GM19397 (cell line): ENCODE measurements at regions not wholly inside any gene's neighbourhood (a gene's known extent, or its start where the extent isn't known, plus 50 kb on each side); places are given as distances from the start of the nearest gene placed in this dataset.
"Not testable (repeated sequence)": the region's sequence is repeated elsewhere in the genome, so short reads cannot be mapped to it uniquely, and the experiment has no call there.

Source experiments
- ATAC-seq: cut with Tn5 transposase; IDR thresholded peaks from one replicate; pipeline ENCODE4 v1.9.1; 2021; ENCODE audit warnings: mild to moderate bottlenecking, moderate library complexity; ENCODE audit not compliant: unreplicated experiment

DNA sequence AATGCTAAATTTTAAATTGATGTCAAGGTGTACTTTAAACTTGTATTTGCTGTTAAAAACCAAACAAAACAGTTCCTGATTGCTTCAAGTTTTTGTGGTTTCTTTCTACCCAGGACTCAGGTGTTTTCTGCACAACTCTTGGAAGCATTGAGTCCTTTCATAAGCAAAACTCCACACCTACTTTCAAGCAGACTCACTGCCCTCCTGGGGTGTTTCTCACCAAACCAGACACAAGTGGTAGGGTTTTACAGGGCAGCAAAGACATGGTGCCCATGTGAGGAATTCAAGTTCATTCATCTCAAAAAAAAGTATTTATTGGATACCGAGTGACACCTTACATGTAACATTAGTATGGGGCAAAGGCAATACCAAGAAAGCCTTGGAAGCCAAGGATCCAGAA lies 146.7 kb upstream of the BNIP2 start:
- ATAC-seq: no peak

DNA sequence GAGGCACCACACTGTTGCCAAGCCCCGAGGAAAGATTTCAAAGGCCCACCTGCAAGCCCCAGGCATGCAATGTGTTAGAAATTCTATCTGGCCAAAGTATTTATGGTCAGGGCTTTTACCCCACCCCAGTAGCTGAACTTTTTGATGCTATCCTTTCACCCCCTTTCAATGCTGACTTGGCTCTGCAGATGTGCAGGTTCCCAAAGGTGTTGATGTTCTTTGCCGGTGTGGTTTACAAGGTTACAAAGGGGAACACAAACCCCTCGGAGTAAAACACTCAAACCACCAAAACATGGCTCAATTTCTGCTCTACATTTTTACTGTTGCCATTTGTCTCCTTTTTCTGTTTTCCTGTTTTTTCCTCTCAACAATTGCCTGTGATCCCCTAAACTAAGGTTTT lies 145.4 kb upstream of the BNIP2 start:
- ATAC-seq: no peak

DNA sequence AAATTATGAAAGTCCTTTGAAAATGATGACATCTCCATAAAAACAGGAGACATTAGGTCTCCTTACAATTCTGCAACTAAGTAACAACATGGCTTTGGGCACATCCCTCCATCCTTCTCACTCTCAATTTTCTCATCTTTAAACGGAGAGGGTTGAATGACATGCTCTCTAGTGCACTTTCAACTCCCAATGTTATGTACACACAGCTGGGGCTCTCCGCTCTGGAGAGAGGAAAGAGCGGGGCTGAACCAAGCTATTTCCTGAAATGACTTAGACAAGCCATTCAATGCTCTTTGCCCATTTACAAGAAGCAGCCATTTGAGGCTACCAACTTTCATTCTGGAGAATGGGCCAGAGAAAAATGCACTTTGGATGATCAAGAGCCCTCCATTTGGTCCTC lies 144.2 kb upstream of the BNIP2 start:
- no peak for ATAC-seq

DNA sequence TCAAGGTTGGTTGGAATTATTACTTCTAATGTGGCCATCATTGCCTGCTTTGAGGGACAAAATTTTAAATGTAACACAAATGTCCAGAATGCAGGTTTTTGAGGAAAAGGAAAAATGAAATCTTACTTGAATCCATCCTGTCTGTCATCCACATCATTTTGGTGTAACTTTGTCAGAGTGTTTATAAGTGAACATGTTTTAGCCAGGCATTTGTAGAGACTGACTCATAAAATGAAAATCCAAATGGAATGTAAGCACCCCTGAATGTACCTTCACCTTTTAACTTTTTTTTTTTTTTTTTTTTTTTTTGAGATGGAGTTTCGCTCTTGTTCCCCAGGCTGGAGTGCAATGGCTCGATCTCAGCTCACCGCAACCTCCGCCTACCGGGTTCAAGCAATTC lies 141.8 kb upstream of the BNIP2 start:
- no peak for ATAC-seq

DNA sequence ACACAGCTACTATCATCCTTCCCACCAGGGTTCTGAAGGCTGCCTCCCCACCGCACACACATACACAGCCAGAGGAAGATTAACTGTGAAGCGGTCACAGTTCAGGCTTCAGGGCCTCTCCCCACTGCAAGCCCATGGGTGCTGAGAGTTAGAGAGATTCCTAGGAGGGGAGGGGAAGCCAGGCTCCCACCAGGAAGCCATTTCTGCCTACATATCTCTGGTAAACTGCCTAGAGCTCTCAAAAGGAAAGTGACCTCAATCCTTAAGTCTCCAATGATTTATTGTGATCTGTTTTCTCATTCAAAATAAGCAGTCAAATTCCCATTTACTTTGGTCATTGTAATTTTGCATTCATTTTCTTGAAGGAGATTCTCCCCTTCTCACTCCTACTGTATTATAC lies 141.0 kb upstream of the BNIP2 start:
- ATAC-seq: no peak

DNA sequence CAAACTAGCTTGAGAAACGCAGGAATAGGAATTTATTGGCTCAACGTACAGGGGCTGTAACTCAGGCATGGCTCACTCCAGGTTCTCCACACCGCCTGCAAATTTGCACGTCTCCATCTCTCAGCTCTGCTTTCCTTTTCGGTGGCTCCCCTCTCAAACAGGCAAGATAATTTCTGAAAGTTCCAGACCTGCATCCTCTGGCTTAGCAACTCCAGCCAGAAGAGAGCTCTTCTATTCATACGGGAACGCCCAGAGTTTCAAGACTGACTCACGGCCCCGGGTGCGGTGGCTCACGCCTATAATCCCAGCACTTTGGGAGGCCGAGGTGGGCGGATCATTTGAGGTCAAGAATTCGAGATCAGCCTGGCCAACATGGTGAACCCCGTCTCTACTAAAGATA lies 139.7 kb upstream of the BNIP2 start:
- no peak for ATAC-seq

DNA sequence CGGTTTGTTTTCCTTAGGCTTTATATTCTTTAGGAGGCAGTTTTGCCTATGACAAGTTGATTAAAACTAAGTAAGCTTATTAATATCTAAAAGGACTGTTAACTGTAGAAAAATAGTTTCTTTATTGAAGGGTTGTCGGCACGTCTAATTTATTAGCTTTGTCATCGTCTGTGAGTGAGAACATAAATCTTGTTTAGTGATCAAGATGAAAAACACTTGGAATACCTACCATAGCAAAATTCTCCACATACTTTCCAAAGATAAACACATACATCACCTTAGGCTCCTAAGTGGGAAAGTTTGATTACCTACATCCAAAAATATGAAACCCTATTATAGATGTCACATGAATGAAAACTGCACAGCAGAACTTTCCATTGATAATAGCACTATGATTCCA lies 139.1 kb upstream of the BNIP2 start:
- no peak for ATAC-seq

DNA sequence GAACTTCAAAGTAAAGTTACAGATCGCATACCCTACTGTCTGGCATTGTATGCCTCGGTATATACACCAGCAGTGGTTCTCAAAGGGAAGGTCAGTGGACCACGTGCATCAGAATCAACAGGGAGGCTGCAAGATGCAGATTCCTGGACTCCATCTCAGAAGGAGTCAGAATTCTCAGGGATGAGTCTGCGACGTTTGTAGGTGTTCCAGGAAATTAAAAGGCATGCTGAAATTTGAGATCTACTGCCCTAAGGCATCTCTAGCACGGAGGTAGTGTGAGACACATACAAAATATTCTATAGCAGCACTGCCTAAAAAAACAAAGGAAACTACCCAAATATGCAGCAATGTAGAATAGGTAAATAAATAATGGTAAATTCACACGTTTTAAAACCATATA lies 136.8 kb upstream of the BNIP2 start:
- ATAC-seq: no peak

DNA sequence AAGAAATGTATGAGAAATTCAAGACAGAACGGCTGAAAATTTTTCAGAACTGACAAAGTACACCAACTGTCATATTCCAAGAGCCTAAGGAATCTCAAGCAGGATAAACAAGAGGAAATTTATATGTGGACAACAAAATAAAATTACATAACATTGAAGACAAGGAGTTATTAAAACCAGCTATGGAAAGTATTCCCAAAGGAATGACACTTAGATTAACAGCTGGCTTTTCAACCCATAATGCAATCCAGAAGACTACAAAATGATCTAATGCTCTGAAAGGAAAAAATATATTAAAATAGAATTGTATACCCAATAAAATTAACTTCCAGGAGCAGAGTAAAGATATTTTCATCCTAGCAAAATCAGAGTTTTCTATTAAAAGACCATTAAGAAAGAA lies 132.2 kb upstream of the BNIP2 start:
- ATAC-seq: no peak

DNA sequence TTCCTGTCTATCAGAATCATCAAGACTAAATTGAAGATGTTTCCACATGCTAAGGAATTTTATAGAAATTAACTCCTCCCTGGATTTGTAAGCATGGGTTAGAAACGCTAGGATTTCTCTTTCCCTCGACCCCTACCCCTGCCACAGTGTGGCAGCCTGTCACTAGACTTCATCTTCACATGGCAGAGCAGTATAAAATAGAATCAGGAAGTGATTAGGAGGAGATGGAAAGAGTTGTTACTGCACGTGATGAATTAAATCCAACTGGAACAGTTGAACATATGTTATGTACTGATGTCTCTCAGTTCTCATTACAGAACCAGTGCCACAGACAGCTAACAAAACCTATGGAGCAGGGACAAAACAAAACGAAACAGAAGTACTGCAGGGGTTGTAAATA lies 130.0 kb upstream of the BNIP2 start:
- ATAC-seq: no peak

DNA sequence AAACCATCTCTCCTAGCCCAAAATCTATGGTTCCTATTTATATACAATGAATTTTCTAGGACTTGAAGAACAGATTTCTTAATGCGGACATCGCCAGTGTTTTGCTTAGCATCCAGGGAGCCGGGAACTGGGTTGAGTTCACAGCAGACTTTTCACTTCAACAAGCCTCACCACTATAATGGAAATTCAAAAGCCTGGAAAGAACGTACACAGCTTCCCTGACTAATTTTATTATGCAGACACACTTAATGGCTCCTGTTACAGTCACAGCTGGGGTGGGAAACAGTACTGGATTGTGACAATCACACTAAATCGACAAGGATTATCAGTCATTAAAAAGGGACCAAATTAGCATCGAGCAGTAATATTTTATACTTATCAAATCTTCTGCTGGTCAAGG lies 129.2 kb upstream of the BNIP2 start:
- ATAC-seq: no peak

DNA sequence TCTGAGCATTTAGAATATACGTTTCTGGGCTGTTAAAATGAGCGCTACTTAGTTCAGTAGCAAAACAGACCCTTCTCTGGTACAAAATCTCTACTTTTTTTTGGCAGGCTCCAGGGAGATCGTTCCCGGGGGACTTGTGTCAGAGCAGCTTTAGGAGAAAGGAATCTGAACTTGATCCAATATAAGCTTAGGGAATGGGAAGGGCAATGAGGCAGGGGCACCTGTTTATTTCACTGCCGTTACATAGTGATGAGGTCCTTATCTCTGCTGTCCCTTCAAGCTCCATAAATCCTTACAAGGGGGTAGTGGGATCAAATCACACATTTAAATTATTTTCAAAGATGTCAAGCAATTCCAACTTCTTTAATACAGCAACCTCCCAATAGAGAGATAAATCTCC lies 128.7 kb upstream of the BNIP2 start:
- ATAC-seq: no peak

DNA sequence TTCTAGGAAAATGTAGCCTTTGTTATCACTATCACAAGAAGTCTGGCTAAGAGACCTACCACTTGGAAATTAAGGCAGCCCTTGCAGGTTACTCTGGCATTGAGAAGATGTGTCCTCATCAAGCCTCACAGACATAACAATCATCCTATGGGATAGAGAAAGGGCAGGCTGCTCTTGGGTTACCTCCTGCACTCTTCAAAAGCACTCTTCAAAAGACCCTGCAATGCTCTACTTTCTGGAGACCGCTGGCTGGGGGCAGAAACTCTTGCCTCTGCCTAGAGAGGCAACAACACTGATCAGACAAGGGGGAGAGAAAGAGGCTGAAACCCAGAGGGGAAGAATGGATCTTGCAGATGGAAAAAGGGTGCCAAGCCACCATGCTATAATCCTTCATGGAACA lies 127.9 kb upstream of the BNIP2 start:
- no peak for ATAC-seq

DNA sequence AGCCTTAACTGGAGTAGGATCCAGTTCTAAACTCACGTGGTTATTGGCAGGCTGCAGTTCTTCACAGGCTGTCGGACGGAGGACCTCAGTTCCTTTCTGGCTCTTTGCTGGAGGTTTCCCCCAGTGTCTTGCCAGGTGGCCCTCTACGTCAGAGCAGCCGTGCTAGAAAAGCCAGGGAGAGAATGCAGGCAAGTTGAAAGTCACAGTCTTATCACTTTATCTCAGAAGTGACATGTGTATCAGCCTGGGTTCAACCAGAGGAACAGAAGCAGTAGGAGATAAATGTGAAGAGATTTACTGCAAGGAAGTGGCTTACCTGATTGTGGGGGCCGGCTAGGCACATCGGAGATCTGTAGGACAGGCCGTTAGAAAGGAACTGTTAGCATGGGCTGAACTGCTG lies 125.3 kb upstream of the BNIP2 start:
- no peak for ATAC-seq

DNA sequence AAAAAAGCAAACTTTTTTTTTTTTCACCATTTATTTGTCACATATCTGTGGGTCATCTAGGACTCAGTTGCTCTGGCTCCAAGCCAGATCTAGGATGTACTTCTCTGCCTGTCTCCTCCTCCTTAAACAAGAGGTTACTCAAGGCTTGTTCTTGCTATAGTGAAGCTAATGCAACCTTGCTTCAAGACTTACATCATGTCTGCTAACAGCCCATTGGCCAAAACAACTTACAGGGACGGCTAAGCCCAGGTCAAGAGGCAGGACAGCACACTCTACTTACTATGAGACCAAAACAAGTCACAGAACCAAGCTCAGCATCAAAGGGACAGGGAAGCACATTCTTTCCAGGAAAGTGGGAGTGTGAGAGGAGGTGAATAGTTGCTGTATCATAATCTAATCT lies 123.8 kb upstream of the BNIP2 start:
- no peak for ATAC-seq

DNA sequence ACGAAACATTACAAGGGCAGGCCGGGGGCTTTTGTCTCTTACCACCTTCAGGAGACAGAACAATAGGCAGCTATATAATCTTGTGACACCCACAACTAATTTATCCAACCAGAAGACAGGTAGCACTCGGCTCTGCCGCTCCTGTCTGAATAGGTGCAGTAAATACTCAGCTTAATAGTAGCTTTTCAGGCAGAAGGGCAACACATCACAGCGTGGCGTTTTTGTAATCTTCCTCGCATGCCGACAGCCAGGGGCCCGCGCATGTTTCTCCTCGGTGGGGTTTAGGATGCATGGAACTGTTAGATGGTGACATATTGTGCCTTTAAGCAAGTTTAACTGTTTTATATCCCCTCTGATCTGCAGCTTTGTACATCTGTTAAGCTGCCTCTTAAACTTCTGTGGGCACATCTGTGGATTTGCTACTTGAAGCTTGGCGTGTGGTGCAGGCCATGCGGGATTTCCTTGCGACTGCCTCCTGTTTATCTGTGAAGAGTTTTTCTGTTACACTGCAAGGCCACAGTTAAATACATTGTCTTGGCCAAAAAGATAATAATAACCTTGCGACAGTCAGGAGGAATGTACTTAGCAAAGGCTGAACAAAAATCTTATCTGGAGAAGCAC lies 123.2 kb upstream of the BNIP2 start:
- no peak for ATAC-seq

DNA sequence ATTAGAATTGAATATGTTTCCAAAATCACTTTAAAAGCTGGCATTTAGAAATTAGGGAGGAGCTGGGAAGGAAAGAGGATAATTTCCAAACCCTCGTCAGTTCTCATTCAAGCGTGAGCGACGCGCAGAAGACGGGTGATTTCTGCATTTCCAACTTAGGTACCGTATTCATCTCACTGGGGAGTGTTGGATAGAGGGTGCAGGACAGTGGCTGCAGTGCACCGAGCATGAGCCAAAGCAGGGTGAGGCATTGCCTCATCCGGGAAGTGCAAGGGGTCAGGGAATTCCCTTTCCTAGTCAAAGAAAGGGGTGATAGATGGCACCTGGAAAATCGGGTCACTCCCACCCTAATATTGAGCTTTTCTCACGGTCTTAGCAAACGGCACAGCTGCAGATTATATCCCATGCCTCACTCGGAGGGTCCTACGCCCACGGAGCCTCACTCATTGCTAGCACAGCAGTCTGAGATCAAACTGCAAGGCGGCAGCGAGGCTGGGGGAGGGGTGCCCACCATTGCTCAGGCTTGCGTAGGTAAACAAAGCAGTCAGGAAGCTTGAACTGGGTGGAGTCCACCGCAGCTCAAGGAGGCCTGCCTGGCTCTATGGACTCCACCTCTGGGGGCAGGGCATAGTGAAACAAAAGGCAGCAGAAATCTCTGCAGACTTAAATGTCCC lies 114.3 kb upstream of the BNIP2 start:
- not testable (repeated sequence) for ATAC-seq

DNA sequence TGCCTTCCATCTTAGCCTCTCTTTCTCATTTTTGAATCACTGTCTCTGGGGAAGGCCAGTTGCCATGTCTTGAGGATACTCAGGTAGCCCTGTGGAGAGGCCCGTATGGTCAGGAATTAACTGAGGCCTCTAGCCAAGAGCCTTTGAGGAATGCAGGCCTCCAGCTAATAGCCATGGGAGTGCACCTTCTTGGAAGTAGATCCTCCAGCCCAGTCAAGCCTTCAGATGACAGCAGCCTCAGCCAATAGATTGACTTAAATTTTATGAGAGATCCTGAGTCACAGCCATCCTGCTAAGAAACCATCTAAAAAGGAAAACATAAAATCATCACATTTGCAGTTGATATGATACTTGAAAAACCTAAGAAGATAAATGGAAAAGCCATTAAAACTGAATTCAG lies 112.5 kb upstream of the BNIP2 start:
- no peak for ATAC-seq

DNA sequence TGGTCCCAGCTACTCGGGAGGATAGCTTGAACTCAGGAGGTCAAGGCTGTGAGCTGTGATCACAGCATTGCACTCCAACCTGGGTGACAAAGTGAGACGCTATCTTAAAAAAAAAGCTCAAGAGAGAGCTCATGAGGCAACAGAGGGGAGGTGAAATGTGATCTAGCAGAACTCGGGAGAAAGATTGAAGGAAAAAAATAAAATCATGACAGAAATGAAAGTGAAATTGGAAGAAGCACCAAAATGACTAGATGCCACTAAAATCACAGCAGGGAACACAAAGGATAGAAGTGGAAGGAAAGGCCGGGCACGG lies 109.4 kb upstream of the BNIP2 start:
- no peak for ATAC-seq

DNA sequence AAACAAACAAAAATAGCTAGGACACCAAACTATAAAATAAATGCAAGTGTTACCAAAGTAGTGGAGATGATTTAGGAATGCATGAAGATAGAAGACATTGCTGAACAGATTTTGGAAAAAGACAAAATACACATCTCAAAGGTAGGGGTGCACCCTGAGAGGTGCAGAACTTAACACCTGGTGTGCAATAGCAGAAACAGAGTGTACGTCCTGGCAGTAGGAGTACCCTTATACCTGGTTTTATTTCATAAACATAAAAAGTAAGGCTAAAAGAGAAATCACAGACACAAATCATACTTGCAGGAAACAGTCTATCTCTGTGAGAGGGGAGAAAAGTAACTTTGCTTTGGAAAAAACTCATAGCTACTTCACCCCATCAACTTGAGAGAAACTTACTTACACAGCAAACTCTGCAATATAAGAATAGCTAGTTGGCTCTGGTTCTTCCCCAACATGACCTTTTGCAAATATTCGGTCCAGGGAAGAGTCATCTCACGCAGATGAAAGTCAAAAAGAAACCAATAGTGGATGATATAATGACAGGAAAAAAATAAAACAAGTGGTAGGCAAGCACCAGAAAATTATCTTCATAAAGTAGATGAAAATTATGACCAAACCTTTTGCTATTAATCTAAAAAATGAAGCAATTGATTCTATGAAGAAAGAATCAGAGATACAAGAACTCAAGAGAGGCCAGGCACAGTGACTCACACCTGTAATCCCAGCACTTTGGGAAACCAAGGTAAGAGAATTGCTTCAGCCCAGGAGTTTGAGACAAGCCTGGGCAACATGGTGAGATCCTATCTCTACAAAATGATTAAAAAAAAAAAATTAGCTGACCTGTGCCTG lies 108.9 kb upstream of the BNIP2 start:
- ATAC-seq: no peak

DNA sequence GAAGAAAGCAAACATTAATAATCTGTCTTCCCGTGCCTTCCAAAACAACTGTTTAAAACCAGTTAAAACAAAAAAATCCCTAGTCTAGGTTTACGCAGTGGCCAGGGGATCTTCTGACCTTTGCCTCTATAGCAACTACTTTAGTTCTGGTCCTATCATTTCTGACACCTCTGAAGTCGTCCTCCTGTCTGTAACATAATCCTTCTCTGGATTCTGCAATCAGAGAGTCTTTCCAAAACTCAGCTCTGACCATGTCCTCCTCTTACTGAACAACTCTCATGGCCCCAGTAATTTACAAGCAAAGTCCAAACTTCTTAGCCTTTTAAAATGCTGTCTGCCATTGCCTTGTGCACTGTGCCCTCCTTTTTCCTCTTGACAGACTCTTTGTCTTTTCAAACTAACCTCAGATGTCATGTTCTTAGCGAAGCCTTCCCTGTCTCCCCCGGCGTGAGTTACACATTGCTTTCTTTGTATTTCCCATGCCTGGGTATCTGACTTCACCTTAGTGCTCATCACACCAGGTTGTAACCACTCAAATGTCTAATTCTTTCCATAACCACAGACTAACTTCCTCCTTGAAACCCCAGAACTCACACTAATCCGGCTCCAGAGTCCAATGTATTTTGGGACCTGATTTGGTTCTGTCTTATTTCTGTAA lies 105.2 kb upstream of the BNIP2 start:
- no peak for ATAC-seq

DNA sequence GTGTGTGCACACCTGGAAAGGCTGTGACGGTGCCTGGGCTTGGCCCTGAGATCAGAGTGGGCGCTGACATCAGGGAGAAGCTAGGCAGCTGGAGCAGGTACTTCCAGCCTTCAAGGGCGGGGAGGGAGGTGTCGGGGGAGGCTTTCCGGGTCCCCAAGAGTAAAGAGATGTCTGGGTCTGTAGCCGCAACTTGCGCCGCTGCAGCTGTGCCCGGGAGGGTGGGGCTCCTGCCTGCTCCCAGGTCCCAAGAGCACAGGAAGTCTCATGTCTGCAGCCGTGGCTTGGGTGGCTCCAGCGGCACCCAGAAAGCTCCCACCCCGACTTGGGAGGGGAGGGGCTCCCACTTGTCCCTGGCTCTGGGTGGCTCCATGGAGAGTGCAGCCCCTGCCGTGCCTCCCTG lies 103.2 kb upstream of the BNIP2 start:
- ATAC-seq: no peak
